NOMO-1 treated with DMSO at 0.1 percent for 48 hours (cell line): ENCODE measurements at regions not wholly inside any gene's neighbourhood (a gene's known extent, or its start where the extent isn't known, plus 50 kb on each side); places are given as distances from the start of the nearest gene placed in this dataset.

Experiments used
- DNase-seq: peaks from one replicate; lab custom pipeline; 2025; ENCODE audit not compliant: unreplicated experiment; lab: John Stamatoyannopoulos, UW

- DNase-seq: no peak
Measured at GRCh38 chr12:115012861-115013235, 328.9 kb upstream of the TBX3 start.

GRCh38 chr12:115011703-115012102 lies 327.7 kb upstream of the TBX3 start:
- no peak for DNase-seq

GRCh38 chr12:115010324-115010995 lies 326.5 kb upstream of the TBX3 start:
- no peak for DNase-seq

GRCh38 chr12:115008929-115009328 lies 325.0 kb upstream of the TBX3 start:
- no peak for DNase-seq

- no peak for DNase-seq
Measured at GRCh38 chr12:115004470-115005146, 320.6 kb upstream of the TBX3 start.

- DNase-seq: no peak
Measured at GRCh38 chr12:115002434-115002833, 318.5 kb upstream of the TBX3 start.

GRCh38 chr12:115001571-115002180 lies 317.7 kb upstream of the TBX3 start:
- DNase-seq: no peak

GRCh38 chr12:115000038-115000437 lies 316.1 kb upstream of the TBX3 start:
- DNase-seq: no peak

GRCh38 chr12:114998750-114999128 lies 314.8 kb upstream of the TBX3 start:
- DNase-seq: no peak

GRCh38 chr12:114998118-114998749 lies 314.3 kb upstream of the TBX3 start:
- DNase-seq: no peak

GRCh38 chr12:114996382-114996781 lies 312.4 kb upstream of the TBX3 start:
- no peak for DNase-seq

- DNase-seq: no peak
Measured at GRCh38 chr12:114995891-114996290, 311.9 kb upstream of the TBX3 start.

- no peak for DNase-seq
Measured at GRCh38 chr12:114993165-114993564, 309.2 kb upstream of the TBX3 start.

- no peak for DNase-seq
Measured at GRCh38 chr12:114992443-114992842, 308.5 kb upstream of the TBX3 start.

- DNase-seq: no peak
Measured at GRCh38 chr12:114990381-114990780, 306.4 kb upstream of the TBX3 start.

- no peak for DNase-seq
Measured at GRCh38 chr12:114986849-114987248, 302.9 kb upstream of the TBX3 start.

- DNase-seq: no peak
Measured at GRCh38 chr12:114986178-114986714, 302.3 kb upstream of the TBX3 start.

GRCh38 chr12:114984634-114985061 lies 300.7 kb upstream of the TBX3 start:
- DNase-seq: no peak

- DNase-seq: no peak
Measured at GRCh38 chr12:114982760-114983159, 298.8 kb upstream of the TBX3 start.

- DNase-seq: no peak
Measured at GRCh38 chr12:114981036-114981435, 297.1 kb upstream of the TBX3 start.

GRCh38 chr12:114976959-114977358 lies 293.0 kb upstream of the TBX3 start:
- DNase-seq: no peak

GRCh38 chr12:114976372-114976771 lies 292.4 kb upstream of the TBX3 start:
- no peak for DNase-seq
